Loucy (cell line): ENCODE measurements at regions not wholly inside any gene's neighbourhood (a gene's known extent, or its start where the extent isn't known, plus 50 kb on each side); places are given as distances from the start of the nearest gene placed in this dataset.

ENCODE experiments used
- H2AFZ ChIP-seq: fragments of 200-600 bp; sonication (generic); 2 replicates; pipeline ENCODE4 v1.6.0; 2016; ENCODE audit warnings: antibody characterized with exemption, mild to moderate bottlenecking, low read length, moderate library complexity
- H3F3A ChIP-seq: fragments of 200-600 bp; 2 replicates; pipeline ENCODE4 v1.6.0; 2016; ENCODE audit warnings: antibody characterized with exemption, low read depth, mild to moderate bottlenecking
- H3K27me3 ChIP-seq: fragments of 200-600 bp; sonication (generic); 2 replicates; pipeline ENCODE4 v1.6.1; 2014; ENCODE audit warnings: low read length, mild to moderate bottlenecking; ENCODE audit not compliant: insufficient read depth, poor library complexity, severe bottlenecking
- H3K36me3 ChIP-seq: fragments of 200-600 bp; sonication (generic); 2 replicates; pipeline ENCODE4 v1.6.1; 2016; ENCODE audit warnings: low read length; ENCODE audit not compliant: insufficient read depth
- H3K4me1 ChIP-seq: fragments of 200-600 bp; sonication (generic); 2 replicates; pipeline ENCODE4 v1.5.1; 2014; ENCODE audit warnings: low read length, mild to moderate bottlenecking; ENCODE audit not compliant: insufficient read depth, poor library complexity, severe bottlenecking
- H3K4me2 ChIP-seq: fragments of 200-600 bp; sonication (generic); 2 replicates; pipeline ENCODE4 v1.6.0; 2014; ENCODE audit warnings: antibody characterized with exemption, low read length, low read depth, mild to moderate bottlenecking; ENCODE audit not compliant: poor library complexity, severe bottlenecking
- H3K4me3 ChIP-seq: fragments of 200-600 bp; sonication (generic); 2 replicates; pipeline ENCODE4 v1.5.1; 2014; ENCODE audit warnings: low read length, mild to moderate bottlenecking, mixed read lengths; ENCODE audit not compliant: poor library complexity, severe bottlenecking
- H3K79me2 ChIP-seq: fragments of 200-600 bp; sonication (generic); 2 replicates; pipeline ENCODE4 v1.6.1; 2014; ENCODE audit warnings: low read length; ENCODE audit not compliant: insufficient read depth
- H3K9ac ChIP-seq: fragments of 200-600 bp; sonication (generic); 2 replicates; pipeline ENCODE4 v1.6.0; 2014; ENCODE audit warnings: mild to moderate bottlenecking, low read depth, low read length, moderate library complexity; ENCODE audit not compliant: poor library complexity, severe bottlenecking
- H3K9me2 ChIP-seq: fragments of 200-600 bp; sonication (generic); replicated peaks from 2 replicates; pipeline ENCODE4 v1.6.1; 2016; ENCODE audit warnings: low read depth, low read length, mixed read lengths
- H3K9me3 ChIP-seq: fragments of 200-600 bp; sonication (generic); 2 replicates; pipeline ENCODE4 v1.6.1; 2014; ENCODE audit warnings: mild to moderate bottlenecking, antibody characterized with exemption, low read length, low read depth; ENCODE audit not compliant: insufficient read depth
- H4K20me1 ChIP-seq: fragments of 200-600 bp; sonication (generic); 2 replicates; pipeline ENCODE4 v1.6.0; 2014; ENCODE audit warnings: antibody characterized with exemption, low read length, mild to moderate bottlenecking; ENCODE audit not compliant: insufficient read depth, poor library complexity, severe bottlenecking
- CTCF ChIP-seq: fragments of 200-600 bp; sonication (generic); conservative IDR thresholded peaks from 2 replicates; pipeline ENCODE4 v1.5.1; 2014; ENCODE audit warnings: mild to moderate bottlenecking, antibody characterized with exemption, low read length
- EZH2phosphoT487 ChIP-seq: fragments of 200-600 bp; IDR thresholded peaks from 2 replicates; pipeline ENCODE4 v1.6.1; 2018; ENCODE audit warnings: antibody characterized with exemption, mild to moderate bottlenecking, moderate library complexity, borderline replicate concordance

GRCh38 chr6:132011582-132011981 is 60.4 kb upstream of the CCN2 start:
- no peak overlapping the region for H2AFZ ChIP-seq
- H3K9me3 ChIP-seq, result no peaks in the 10 kb centered on the region
- H3K4me2 ChIP-seq, result no peak overlapping the region
- H3K4me1 ChIP-seq, result peaks cover 17% of the 10 kb centered on the region
- TF ChIP-seq CTCF (no peak), EZH2phosphoT487 (no peak)
- H3K4me3 ChIP-seq, result no peak overlapping the region
- H4K20me1 ChIP-seq, result no peaks in the 10 kb centered on the region
- H3K27me3 ChIP-seq, result no peaks in the 10 kb centered on the region
- H3K36me3 ChIP-seq, result no peaks in the 10 kb centered on the region
- no peak overlapping the region for H3K9ac ChIP-seq
- no peaks in the 10 kb centered on the region for H3K79me2 ChIP-seq
- H3F3A ChIP-seq, result no peaks in the 10 kb centered on the region
- no peaks in the 10 kb centered on the region for H3K9me2 ChIP-seq

DNA sequence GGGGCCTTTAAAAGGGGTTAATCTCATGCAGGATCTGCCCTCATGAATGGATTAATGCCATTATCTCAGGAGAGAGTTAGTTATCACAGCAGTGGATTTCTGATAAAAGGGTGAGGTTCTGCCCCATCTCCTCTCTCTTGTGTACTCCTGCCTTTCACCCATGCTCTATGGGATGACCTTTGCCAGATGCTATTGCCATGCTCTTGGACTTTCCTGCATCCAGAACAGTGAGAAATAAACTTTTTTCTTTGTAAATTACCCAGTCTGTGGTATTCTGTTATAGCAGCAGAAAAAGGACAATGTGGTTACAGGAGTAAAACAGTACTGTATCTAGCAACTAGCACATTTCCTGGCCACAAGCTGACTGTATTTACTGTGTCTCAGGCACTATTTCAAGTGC is 58.0 kb upstream of the CCN2 start:
- no peak for TF ChIP-seq EZH2phosphoT487
- TF ChIP-seq CTCF, result no peak
- Histone ChIP-seq H3F3A (no peaks in the 10 kb centered on the region), H3K9me2 (no peaks in the 10 kb centered on the region), H3K27me3 (no peaks in the 10 kb centered on the region), H4K20me1 (no peaks in the 10 kb centered on the region), H3K36me3 (no peaks in the 10 kb centered on the region), H3K4me2 (peak overlapping the region; percentile 36), H3K79me2 (no peaks in the 10 kb centered on the region), H3K4me3 (no peak overlapping the region), H3K9me3 (no peaks in the 10 kb centered on the region; the same call in 1 of the 2 replicates), H2AFZ (no peak overlapping the region; the same call in 1 of the 2 replicates), H3K9ac (no peak overlapping the region), H3K4me1 (peaks cover 17% of the 10 kb centered on the region)

DNA sequence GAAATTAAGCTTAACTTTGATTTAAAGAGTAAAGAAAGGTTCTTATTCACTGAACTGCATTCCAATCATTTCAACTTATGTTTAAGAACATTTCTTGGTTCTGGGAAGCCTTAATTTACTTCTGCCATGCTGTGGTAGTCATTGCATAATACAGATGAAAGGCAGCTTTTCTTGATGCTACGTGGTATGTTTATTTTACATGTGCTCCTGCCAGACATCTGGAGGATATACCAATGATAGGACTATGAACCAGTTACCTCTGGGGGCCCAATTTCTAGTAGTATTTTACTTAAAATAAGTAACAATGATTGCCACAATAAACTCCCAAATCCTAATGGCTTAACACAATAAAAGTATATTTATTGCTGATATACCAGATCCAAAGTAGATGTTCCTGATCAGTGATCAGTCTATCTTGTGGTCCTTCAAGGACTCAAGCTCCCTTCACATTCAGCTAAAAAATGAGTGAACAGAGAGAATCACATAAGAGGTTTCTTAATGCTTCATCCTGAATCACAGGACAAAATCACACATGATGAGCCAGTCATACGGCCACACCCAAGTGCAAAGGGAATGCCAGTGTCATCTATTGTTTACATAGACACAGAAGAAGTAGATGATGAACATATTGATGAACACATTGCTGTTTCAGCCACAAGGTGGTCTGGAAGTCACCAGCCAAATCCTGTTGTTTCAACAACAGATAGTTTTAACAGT is 56.5 kb upstream of the CCN2 start:
- H3K9ac ChIP-seq, result no peak overlapping the region
- peaks cover 17% of the 10 kb centered on the region for H3K4me1 ChIP-seq
- no peaks in the 10 kb centered on the region for H3K9me2 ChIP-seq
- H3F3A ChIP-seq, result no peaks in the 10 kb centered on the region
- H3K36me3 ChIP-seq, result no peaks in the 10 kb centered on the region
- H4K20me1 ChIP-seq, result no peaks in the 10 kb centered on the region
- H3K79me2 ChIP-seq, result no peaks in the 10 kb centered on the region
- H3K9me3 ChIP-seq, result no peaks in the 10 kb centered on the region; the same call in 1 of the 2 replicates
- H3K4me2 ChIP-seq, result no peak overlapping the region
- no peaks in the 10 kb centered on the region for H3K27me3 ChIP-seq
- no peak overlapping the region for H2AFZ ChIP-seq
- H3K4me3 ChIP-seq, result no peak overlapping the region
- TF ChIP-seq EZH2phosphoT487 (no peak), CTCF (no peak)
